AG09309 (cell line): ENCODE measurements at regions not wholly inside any gene's neighbourhood (a gene's known extent, or its start where the extent isn't known, plus 50 kb on each side); places are given as distances from the start of the nearest gene placed in this dataset.

ENCODE experiments used
- DNase-seq: peaks from one replicate; pipeline ENCODE4 v3.0.0-alpha.2; 2010; ENCODE audit warnings: low read depth
- H3K4me3 ChIP-seq: 2 replicates; pipeline ENCODE4 v1.5.1; 2011; ENCODE audit warnings: mild to moderate bottlenecking, low read depth, low read length, moderate library complexity; ENCODE audit not compliant: control insufficient read depth
- CTCF ChIP-seq: IDR thresholded peaks from 2 replicates; pipeline ENCODE4 v1.5.1; 2011; ENCODE audit warnings: mild to moderate bottlenecking, low read depth, low read length, inconsistent platforms; ENCODE audit not compliant: insufficient read depth, control insufficient read depth; ENCODE audit errors: missing control alignments

GRCh38 chr2:8541223-8541622 is 140.6 kb upstream of the ID2 start:
- DNase-seq: no peak
- no peak for TF ChIP-seq CTCF
- H3K4me3 ChIP-seq: no peak overlapping the region

- no peak overlapping the region for H3K4me3 ChIP-seq
- DNase-seq: no peak
- TF ChIP-seq CTCF: no peak
Observed at GRCh38 chr2:8541636-8542035, 140.2 kb upstream of the ID2 start.

GRCh38 chr2:8542381-8543059 is 139.3 kb upstream of the ID2 start:
- no peak overlapping the region for H3K4me3 ChIP-seq
- no peak for TF ChIP-seq CTCF
- no peak for DNase-seq

GRCh38 chr2:8543060-8543382 is 138.8 kb upstream of the ID2 start:
- H3K4me3 ChIP-seq: no peak overlapping the region
- TF ChIP-seq CTCF: no peak
- DNase-seq: no peak

- peak; percentile 70 for DNase-seq
- TF ChIP-seq CTCF: no peak
- H3K4me3 ChIP-seq: peak overlapping the region; percentile 4
Observed at GRCh38 chr2:8543383-8544170, 138.3 kb upstream of the ID2 start.

GRCh38 chr2:8544171-8544785 is 137.6 kb upstream of the ID2 start:
- no peak for DNase-seq
- H3K4me3 ChIP-seq: no peak overlapping the region
- TF ChIP-seq CTCF: no peak
